Aorta (tissue), 5 donors: ENCODE measurements at regions not wholly inside any gene's neighbourhood (a gene's known extent, or its start where the extent isn't known, plus 50 kb on each side); places are given as distances from the start of the nearest gene placed in this dataset.

Source experiments
- ATAC-seq: fragments of 200-7000 bp; cut with Tn5 transposase; one replicate; pipeline ENCODE4 v1.9.1; 2022; ENCODE audit warnings: moderate library complexity; ENCODE audit not compliant: low FRiP score
- DNase-seq, 2 donors: peaks; one replicate each; pipeline ENCODE4 v3.0.0-alpha.2; 2020
- H3K27ac ChIP-seq, 2 donors: one replicate each; pipeline ENCODE4 v1.5.1; 2013; ENCODE audit warnings: low read length in 2 of 2, mild to moderate bottlenecking in 2 of 2, moderate library complexity in 2 of 2, control low read depth in 1 of 2, inconsistent platforms in 1 of 2, low read depth in 1 of 2
- H3K27me3 ChIP-seq, 2 donors: one replicate each; pipeline ENCODE4 v1.6.1; 2013; ENCODE audit warnings: control low read depth in 1 of 2, low read length in 1 of 2, mild to moderate bottlenecking in 1 of 2, moderate library complexity in 1 of 2; ENCODE audit not compliant: insufficient read depth in 2 of 2, control insufficient read depth in 1 of 2
- H3K36me3 ChIP-seq, 2 donors: one replicate each; pipeline ENCODE4 v1.6.1; 2013; ENCODE audit warnings: control low read depth in 1 of 2, low read length in 1 of 2, mild to moderate bottlenecking in 1 of 2; ENCODE audit not compliant: insufficient read depth in 2 of 2, control insufficient read depth in 1 of 2
- H3K4me1 ChIP-seq, 2 donors: one replicate each; pipeline ENCODE4 v1.6.1; 2013; ENCODE audit warnings: low read length in 2 of 2, control low read depth in 1 of 2, mild to moderate bottlenecking in 1 of 2, moderate library complexity in 1 of 2; ENCODE audit not compliant: insufficient read depth in 2 of 2, control insufficient read depth in 1 of 2
- H3K4me3 ChIP-seq, 2 donors: one replicate each; pipeline ENCODE4 v1.5.1; 2013; ENCODE audit warnings: low read length in 2 of 2, control low read depth in 1 of 2, mild to moderate bottlenecking in 1 of 2
- H3K9me3 ChIP-seq: one replicate; pipeline ENCODE4 v1.6.1; 2013; ENCODE audit warnings: mild to moderate bottlenecking, low read length; ENCODE audit not compliant: control insufficient read depth
- WGBS, 2 donors: extraction: QIAGEN DNeasy Blood & Tissue Kit; methylation state at CpG; one replicate each; pipeline ENCODE4 v1.1.7; 2013; 5-methylcytosine and 5-hydroxymethylcytosine counted together
- intact Hi-C, 2 donors: fragments of 100-400 bp; cut with DNase I; formaldehyde crosslinking; loops; one replicate each; pipeline versions ENCODE4 v1.14.2 to v1.15.0; 2022
- donor health status: healthy with polysubstance abuse.
- donor health status: Bipolar disorder and iron deficiency.
- donor health status: DM: no; HTN: no; CAD: no.
- donor health status: DM: no; HTN: no; CAD: no.
- donor health status: DM: yes; HTN: yes; CAD: no.

DNA sequence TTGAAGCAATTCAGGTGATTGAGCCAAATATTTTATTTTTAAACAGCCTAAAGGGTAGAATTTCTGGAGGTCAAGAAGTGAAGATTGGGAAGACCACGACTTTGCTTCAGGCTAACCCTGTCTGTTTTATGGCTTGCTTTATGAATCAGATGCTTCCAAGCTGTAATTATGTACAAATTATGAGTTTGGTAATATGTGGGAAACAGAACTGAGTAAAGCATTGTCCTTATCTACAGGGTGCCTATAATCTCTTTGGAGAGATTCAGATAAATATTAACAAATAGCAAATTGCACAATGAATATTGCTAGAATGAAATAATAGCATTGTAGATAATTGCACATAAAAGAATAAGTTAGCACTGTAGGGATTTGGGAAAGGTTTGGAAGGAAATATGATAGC, 539.4 kb upstream of the CDH2 start:
- intact Hi-C loops = no loop called here
- Histone ChIP-seq H3K9me3 (no peaks in the 10 kb centered on the region), H3K27me3 (no peaks in the 10 kb centered on the region), H3K4me3 (no peak overlapping the region), H3K4me1 (no peaks in the 10 kb centered on the region), H3K27ac (no peak overlapping the region), H3K36me3 (no peaks in the 10 kb centered on the region)
- DNase-seq (no peak), ATAC-seq (no peak)
- 82 to 88% methylated on average over 1 of the region's 1 CpG for WGBS, 2 donors

DNA sequence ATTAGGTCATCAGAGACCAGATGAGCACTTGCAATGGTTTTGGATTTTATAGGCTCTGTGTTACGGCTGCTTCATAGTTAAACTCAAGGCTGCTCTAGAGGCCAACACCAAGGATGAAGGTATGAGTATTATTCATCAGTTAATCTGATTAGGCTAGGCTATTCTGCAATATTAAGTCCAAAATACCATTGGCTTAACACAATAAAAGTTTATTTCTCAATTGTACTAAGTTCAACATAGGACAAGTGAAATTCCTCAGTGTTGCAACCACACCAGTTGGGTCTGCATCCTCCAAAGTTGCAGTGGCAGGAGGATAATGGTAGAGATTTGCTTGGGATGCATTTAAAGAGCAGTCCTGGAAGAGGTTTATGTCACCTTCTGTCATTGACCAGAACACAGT, 538.3 kb upstream of the CDH2 start:
- Histone ChIP-seq H3K9me3 (no peaks in the 10 kb centered on the region), H3K27ac (no peak overlapping the region), H3K27me3 (no peaks in the 10 kb centered on the region), H3K4me1 (no peaks in the 10 kb centered on the region), H3K36me3 (no peaks in the 10 kb centered on the region), H3K4me3 (no peak overlapping the region)
- ATAC-seq = no peak
- no peak for DNase-seq
- WGBS, 2 donors = 98 to 100% methylated on average over 1 of the region's 1 CpG
- intact Hi-C loops = no loop called here

- H3K36me3 ChIP-seq = no peaks in the 10 kb centered on the region
- no peak overlapping the region for H3K4me3 ChIP-seq
- H3K9me3 ChIP-seq = no peaks in the 10 kb centered on the region
- H3K27me3 ChIP-seq = no peaks in the 10 kb centered on the region
- no peaks in the 10 kb centered on the region for H3K4me1 ChIP-seq
- DNase-seq (no peak), ATAC-seq (no peak)
- intact Hi-C loops = no loop called here
- no peak overlapping the region for H3K27ac ChIP-seq
Observed at GRCh38 chr18:28714498-28714897, 537.6 kb upstream of the CDH2 start.

- H3K4me1 ChIP-seq = no peaks in the 10 kb centered on the region
- no peak overlapping the region for H3K27ac ChIP-seq
- intact Hi-C loops = no loop called here
- DNase-seq (no peak), ATAC-seq (no peak)
- H3K9me3 ChIP-seq = no peaks in the 10 kb centered on the region
- H3K4me3 ChIP-seq = no peak overlapping the region
- H3K36me3 ChIP-seq = no peaks in the 10 kb centered on the region
- no peaks in the 10 kb centered on the region for H3K27me3 ChIP-seq
- WGBS, 2 donors = 82 to 93% methylated on average over 4 of the region's 4 CpGs
Observed at GRCh38 chr18:28712796-28713425, 536.0 kb upstream of the CDH2 start.

DNA sequence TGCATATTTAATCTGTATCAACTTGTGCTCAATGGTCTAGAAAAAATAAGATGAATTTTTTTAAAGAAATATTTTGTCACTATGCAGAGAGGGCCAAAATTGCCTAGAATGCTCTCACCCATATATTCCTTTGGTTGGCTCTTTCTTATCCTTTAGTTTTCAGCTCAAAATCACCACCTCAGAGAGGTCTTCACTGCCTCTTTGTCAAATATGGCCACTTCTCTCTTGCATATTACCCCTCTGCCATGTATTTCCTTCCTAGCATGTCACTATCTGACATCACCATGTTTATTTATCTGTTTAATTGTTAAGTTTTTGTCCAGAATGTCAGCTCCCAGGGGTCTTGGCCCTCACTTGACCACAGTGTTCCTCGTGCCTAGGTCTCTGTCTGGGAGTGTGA, 535.2 kb upstream of the CDH2 start:
- ATAC-seq (no peak), DNase-seq (no peak)
- WGBS, 2 donors = 75 to 80% methylated on average over 1 of the region's 1 CpG
- Histone ChIP-seq H3K4me1 (no peaks in the 10 kb centered on the region), H3K27me3 (no peaks in the 10 kb centered on the region), H3K4me3 (no peak overlapping the region), H3K27ac (no peak overlapping the region), H3K9me3 (no peaks in the 10 kb centered on the region), H3K36me3 (no peaks in the 10 kb centered on the region)
- intact Hi-C loops = no loop called here

- H3K36me3 ChIP-seq = no peaks in the 10 kb centered on the region
- ATAC-seq (no peak), DNase-seq (no peak)
- WGBS, 2 donors = 90 to 92% methylated on average over 1 of the region's 1 CpG
- H3K27me3 ChIP-seq = no peaks in the 10 kb centered on the region
- H3K4me3 ChIP-seq = no peak overlapping the region
- H3K9me3 ChIP-seq = no peaks in the 10 kb centered on the region
- H3K4me1 ChIP-seq = no peaks in the 10 kb centered on the region
- intact Hi-C loops = no loop called here
- no peak overlapping the region for H3K27ac ChIP-seq
Observed at GRCh38 chr18:28711096-28711495, 534.2 kb upstream of the CDH2 start.

- Histone ChIP-seq H3K4me3 (no peak overlapping the region), H3K4me1 (no peaks in the 10 kb centered on the region), H3K27ac (no peak overlapping the region), H3K36me3 (no peaks in the 10 kb centered on the region), H3K27me3 (no peaks in the 10 kb centered on the region), H3K9me3 (no peaks in the 10 kb centered on the region)
- no peak for ATAC-seq
- no peak for DNase-seq
- 70 to 77% methylated on average over 4 of the region's 4 CpGs for WGBS, 2 donors
- intact Hi-C loops = no loop called here
Observed at GRCh38 chr18:28707006-28707405, 530.1 kb upstream of the CDH2 start.

DNA sequence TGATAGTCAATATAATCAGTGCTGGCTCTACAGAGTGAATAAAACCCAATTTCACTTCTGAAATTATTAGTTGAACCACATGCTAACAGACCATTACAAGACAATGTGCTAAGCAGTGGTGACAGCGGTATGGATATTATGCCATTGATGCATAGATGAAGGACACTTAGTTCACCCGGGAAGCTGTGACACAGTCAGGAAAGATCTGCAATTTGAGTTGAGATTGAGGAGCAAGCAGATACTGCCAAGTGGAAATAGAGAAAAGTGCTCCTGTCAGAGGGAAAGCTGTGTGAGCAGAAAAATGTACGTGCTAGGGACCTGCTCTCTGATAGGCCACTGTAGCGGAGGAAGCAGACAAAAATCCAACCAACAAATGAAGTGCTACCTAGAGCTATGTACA, 529.5 kb upstream of the CDH2 start:
- Histone ChIP-seq H3K9me3 (no peaks in the 10 kb centered on the region), H3K27me3 (no peaks in the 10 kb centered on the region), H3K27ac (no peak overlapping the region), H3K4me3 (no peak overlapping the region), H3K4me1 (no peaks in the 10 kb centered on the region), H3K36me3 (no peaks in the 10 kb centered on the region)
- ATAC-seq = no peak
- DNase-seq = no peak
- intact Hi-C loops = no loop called here
- 84 to 89% methylated on average over 4 of the region's 4 CpGs for WGBS, 2 donors

- intact Hi-C loops = no loop called here
Observed at GRCh38 chr18:28705482-28705881, 528.6 kb upstream of the CDH2 start.

More at GRCh38 chr18:28705482-28705881, 528.6 kb upstream of the CDH2 start:
- DNase-seq (no peak), ATAC-seq (no peak)
- WGBS, 2 donors = 76 to 79% methylated on average over 1 of the region's 1 CpG
- Histone ChIP-seq H3K9me3 (no peaks in the 10 kb centered on the region), H3K36me3 (no peaks in the 10 kb centered on the region), H3K27ac (no peak overlapping the region), H3K4me1 (no peaks in the 10 kb centered on the region), H3K27me3 (no peaks in the 10 kb centered on the region), H3K4me3 (no peak overlapping the region)
